HL-60 (cell line): ENCODE measurements at regions not wholly inside any gene's neighbourhood (a gene's known extent, or its start where the extent isn't known, plus 50 kb on each side); places are given as distances from the start of the nearest gene placed in this dataset.

ENCODE experiments used
- DNase-seq, 2 experiments: peaks; one replicate each; pipeline ENCODE4 v3.0.0-alpha.2; 2010 to 2020; ENCODE audit warnings: low read depth in 1 of 2, low spot score in 1 of 2
- H3K27ac ChIP-seq: fragments of 250-450 bp; sonication (Bioruptor Pico); replicated peaks from 2 replicates; pipeline ENCODE4 v1.5.1; 2020; ENCODE audit warnings: mild to moderate bottlenecking, moderate library complexity
- H3K27me3 ChIP-seq: fragments of 250-450 bp; sonication (Bioruptor Pico); 2 replicates; pipeline ENCODE4 v1.5.1; 2021; ENCODE audit warnings: mild to moderate bottlenecking, moderate library complexity; ENCODE audit not compliant: insufficient read depth, poor library complexity, severe bottlenecking
- H3K4me3 ChIP-seq: replicated peaks from 2 replicates; pipeline ENCODE4 v1.5.1; 2011; ENCODE audit warnings: mild to moderate bottlenecking, control low read depth, low read length; ENCODE audit not compliant: insufficient read depth
- CTCF ChIP-seq: IDR thresholded peaks from one replicate; pipeline ENCODE4 v1.5.1; 2011; ENCODE audit warnings: low read length, control low read depth, inconsistent platforms; ENCODE audit not compliant: insufficient read depth
- GABPA ChIP-seq: IDR thresholded peaks from 2 replicates; pipeline ENCODE4 v1.6.1; 2012; ENCODE audit warnings: low read depth
- POLR2AphosphoS5 ChIP-seq: IDR thresholded peaks from 2 replicates; pipeline ENCODE4 v1.6.1; 2012; ENCODE audit warnings: low read depth
- REST ChIP-seq: IDR thresholded peaks from 2 replicates; pipeline ENCODE4 v1.6.1; 2012; ENCODE audit warnings: low read depth; ENCODE audit not compliant: insufficient replicate concordance
- SPI1 ChIP-seq: IDR thresholded peaks from 2 replicates; pipeline ENCODE4 v1.6.1; 2012; ENCODE audit warnings: low read depth, mild to moderate bottlenecking, borderline replicate concordance

- peaks cover 4% of the 10 kb centered on the region for H3K27me3 ChIP-seq
- TF ChIP-seq SPI1 (no peak), GABPA (no peak), CTCF (no peak), REST (no peak), POLR2AphosphoS5 (no peak)
These were observed 83.2 kb downstream of the TRIM29 start for GRCh38 chr11:120054753-120055045.

GRCh38 chr11:120054016-120054752 lies 83.7 kb downstream of the TRIM29 start:
- no peak for DNase-seq
- Histone ChIP-seq H3K4me3 (no peak overlapping the region), H3K27me3 (peaks cover under 1% of the 10 kb centered on the region), H3K27ac (no peak overlapping the region)
- TF ChIP-seq POLR2AphosphoS5, result no peak
- TF ChIP-seq GABPA, result no peak
- TF ChIP-seq CTCF, result no peak
- TF ChIP-seq REST, result no peak
- TF ChIP-seq SPI1, result no peak

More at GRCh38 chr11:120054753-120055045, 83.2 kb downstream of the TRIM29 start:
- no peak for DNase-seq
- Histone ChIP-seq H3K27ac (no peak overlapping the region), H3K4me3 (no peak overlapping the region)

- no peaks in the 10 kb centered on the region for H3K27me3 ChIP-seq
- no peak overlapping the region for H3K27ac ChIP-seq
- TF ChIP-seq CTCF (no peak), POLR2AphosphoS5 (no peak), SPI1 (no peak), GABPA (no peak), REST (no peak)
- no peak overlapping the region for H3K4me3 ChIP-seq
- no peak for DNase-seq
These were observed 85.6 kb downstream of the TRIM29 start for GRCh38 chr11:120052196-120052775.
